Tibial nerve (tissue), 4 donors: ENCODE measurements at regions not wholly inside any gene's neighbourhood (a gene's known extent, or its start where the extent isn't known, plus 50 kb on each side); places are given as distances from the start of the nearest gene placed in this dataset.

ENCODE experiments used
- DNase-seq, 2 donors: peaks; one replicate each; pipeline ENCODE4 v3.0.0-alpha.2; 2019; ENCODE audit warnings: low spot score in 2 of 2
- H3K27ac ChIP-seq, 4 donors: fragments of 200-600 bp; sonication (generic) in 3 of 4; one replicate each; pipeline ENCODE4 v1.5.1; 2017 to 2019; ENCODE audit warnings: mild to moderate bottlenecking in 1 of 4
- H3K27me3 ChIP-seq, 2 donors: fragments of 200-600 bp; sonication (generic) in 1 of 2; one replicate each; pipeline versions ENCODE4 v1.5.1 to v1.6.0; 2017 to 2019
- H3K36me3 ChIP-seq, 3 donors: fragments of 200-600 bp; sonication (generic); one replicate each; pipeline ENCODE4 v1.5.1; 2018 to 2019
- H3K4me1 ChIP-seq, 4 donors: fragments of 200-600 bp; sonication (generic) in 3 of 4; one replicate each; pipeline ENCODE4 v1.5.1; 2017 to 2019
- H3K4me3 ChIP-seq, 4 donors: fragments of 200-600 bp; sonication (generic) in 3 of 4; one replicate each; pipeline ENCODE4 v1.5.1; 2017 to 2019; ENCODE audit warnings: mild to moderate bottlenecking in 1 of 4, moderate library complexity in 1 of 4
- H3K9me3 ChIP-seq, 4 donors: fragments of 200-600 bp; sonication (generic) in 3 of 4; one replicate each; pipeline ENCODE4 v1.5.1; 2017 to 2019
- CTCF ChIP-seq, 5 experiments: fragments of 200-600 bp in 3 of 5; fragments of 450-650 bp in 2 of 5; sonication (generic) in 3 of 5; IDR thresholded peaks; one replicate each; pipeline ENCODE4 v1.5.1; 2016 to 2019; ENCODE audit warnings: antibody characterized with exemption in 5 of 5, mild to moderate bottlenecking in 3 of 5, moderate library complexity in 2 of 5
- EP300 ChIP-seq, 2 donors: sonication (generic); formaldehyde crosslinking; IDR thresholded peaks; one replicate each; pipeline ENCODE4 v1.6.1; 2017; ENCODE audit warnings: antibody characterized with exemption in 2 of 2, mild to moderate bottlenecking in 1 of 2
- POLR2A ChIP-seq, 2 donors: fragments of 450-650 bp; IDR thresholded peaks; one replicate each; pipeline ENCODE4 v1.6.1; 2017; ENCODE audit warnings: antibody characterized with exemption in 2 of 2, mild to moderate bottlenecking in 2 of 2, moderate library complexity in 2 of 2
- WGBS, 2 donors: methylation state at CpG; one replicate each; pipeline ENCODE4 v1.1.5; 2018; 5-methylcytosine and 5-hydroxymethylcytosine counted together

GRCh38 chr5:62729675-62730074 lies 151.1 kb downstream of the LRRC70 start:
- WGBS, 2 donors = 81 to 82% methylated on average over 2 of the region's 2 CpGs
- Histone ChIP-seq H3K36me3 (no peaks in the 10 kb centered on the region), H3K4me3 (no peak overlapping the region), H3K27me3 (no peaks in the 10 kb centered on the region), H3K4me1 (no peaks in the 10 kb centered on the region), H3K9me3 (no peaks in the 10 kb centered on the region), H3K27ac (no peak overlapping the region)
- TF ChIP-seq CTCF (IDR thresholded peaks at IDR 0.05) (no peak), EP300 (IDR thresholded peaks at IDR 0.05) (no peak), POLR2A (IDR thresholded peaks at IDR 0.05) (no peak)
- DNase-seq = no peak

GRCh38 chr5:62727861-62728260 lies 149.2 kb downstream of the LRRC70 start:
- Histone ChIP-seq H3K36me3 (no peaks in the 10 kb centered on the region), H3K4me3 (no peak overlapping the region), H3K27ac (no peak overlapping the region), H3K9me3 (no peaks in the 10 kb centered on the region), H3K27me3 (no peaks in the 10 kb centered on the region), H3K4me1 (no peaks in the 10 kb centered on the region)
- WGBS, 2 donors = 89% methylated on average over 2 of the region's 2 CpGs
- TF ChIP-seq CTCF (IDR thresholded peaks at IDR 0.05) = no peak
- TF ChIP-seq EP300 (IDR thresholded peaks at IDR 0.05) = no peak
- no peak for TF ChIP-seq POLR2A (IDR thresholded peaks at IDR 0.05)
- DNase-seq = no peak

- H3K27me3 ChIP-seq = no peaks in the 10 kb centered on the region
- WGBS, 2 donors = 90 to 93% methylated on average over 3 of the region's 3 CpGs
- no peak for DNase-seq
- no peaks in the 10 kb centered on the region for H3K4me1 ChIP-seq
- no peaks in the 10 kb centered on the region for H3K36me3 ChIP-seq
- TF ChIP-seq CTCF (IDR thresholded peaks at IDR 0.05) = no peak
- no peak for TF ChIP-seq POLR2A (IDR thresholded peaks at IDR 0.05)
- no peak for TF ChIP-seq EP300 (IDR thresholded peaks at IDR 0.05)
- no peak overlapping the region for H3K27ac ChIP-seq
- no peak overlapping the region for H3K4me3 ChIP-seq
- H3K9me3 ChIP-seq = no peaks in the 10 kb centered on the region
Observed at GRCh38 chr5:62727184-62727583, 148.6 kb downstream of the LRRC70 start.

GRCh38 chr5:62722360-62722759 lies 143.7 kb downstream of the LRRC70 start:
- 92% methylated on average over 9 of the region's 9 CpGs for WGBS, 2 donors
- Histone ChIP-seq H3K4me3 (no peak overlapping the region), H3K27ac (no peak overlapping the region), H3K36me3 (no peaks in the 10 kb centered on the region), H3K9me3 (no peaks in the 10 kb centered on the region), H3K4me1 (peaks cover 0 to 4% (median under 1%) of the 10 kb centered on the region in 4 donors), H3K27me3 (no peaks in the 10 kb centered on the region)
- TF ChIP-seq CTCF (IDR thresholded peaks at IDR 0.05) (no peak), EP300 (IDR thresholded peaks at IDR 0.05) (no peak), POLR2A (IDR thresholded peaks at IDR 0.05) (no peak)
- no peak for DNase-seq

GRCh38 chr5:62720031-62720441 lies 141.4 kb downstream of the LRRC70 start:
- TF ChIP-seq POLR2A (IDR thresholded peaks at IDR 0.05) (no peak), EP300 (IDR thresholded peaks at IDR 0.05) (no peak), CTCF (IDR thresholded peaks at IDR 0.05) (no peak)
- H3K27me3 ChIP-seq = no peaks in the 10 kb centered on the region
- WGBS, 2 donors = 34 to 41% methylated on average over 7 of the region's 7 CpGs
- no peak overlapping the region for H3K27ac ChIP-seq
- no peaks in the 10 kb centered on the region for H3K36me3 ChIP-seq
- no peak overlapping the region for H3K4me3 ChIP-seq
- DNase-seq = no peak
- H3K4me1 ChIP-seq = peaks cover 0 to 7% (median 1%) of the 10 kb centered on the region in 4 donors
- H3K9me3 ChIP-seq = no peaks in the 10 kb centered on the region
